ENCODE measurements at regions not wholly inside any gene's neighbourhood (a gene's known extent, or its start where the extent isn't known, plus 50 kb on each side); places are given as distances from the start of the nearest gene placed in this dataset.
A peak's percentile ranks its signal among the peaks of the same experiment; 100 is the strongest.

DNA sequence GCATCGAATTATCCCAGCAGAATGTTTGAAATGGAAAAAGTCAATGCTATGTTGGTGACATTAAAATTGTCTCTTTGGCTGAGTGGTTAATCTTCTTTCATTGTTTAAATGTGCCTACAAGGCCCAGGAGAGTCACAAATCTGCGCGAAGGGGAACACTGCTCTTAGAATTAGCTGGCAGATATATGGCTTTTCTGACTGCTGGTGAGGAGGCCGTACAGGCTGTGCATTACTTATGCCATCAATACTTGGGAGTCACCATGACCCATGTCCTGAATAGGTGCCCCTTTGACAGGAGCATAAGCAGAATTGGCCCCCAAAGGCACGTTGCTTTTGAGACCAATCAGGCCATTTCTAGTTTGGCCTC, 521.5 kb downstream of the FUT8 start:
- no peak for DNase-seq (ENCODE audit: low spot score)

GRCh38 chr14:65936342-65936975, 523.9 kb downstream of the FUT8 start:
- DNase-seq (ENCODE audit: low spot score) = no peak

DNA sequence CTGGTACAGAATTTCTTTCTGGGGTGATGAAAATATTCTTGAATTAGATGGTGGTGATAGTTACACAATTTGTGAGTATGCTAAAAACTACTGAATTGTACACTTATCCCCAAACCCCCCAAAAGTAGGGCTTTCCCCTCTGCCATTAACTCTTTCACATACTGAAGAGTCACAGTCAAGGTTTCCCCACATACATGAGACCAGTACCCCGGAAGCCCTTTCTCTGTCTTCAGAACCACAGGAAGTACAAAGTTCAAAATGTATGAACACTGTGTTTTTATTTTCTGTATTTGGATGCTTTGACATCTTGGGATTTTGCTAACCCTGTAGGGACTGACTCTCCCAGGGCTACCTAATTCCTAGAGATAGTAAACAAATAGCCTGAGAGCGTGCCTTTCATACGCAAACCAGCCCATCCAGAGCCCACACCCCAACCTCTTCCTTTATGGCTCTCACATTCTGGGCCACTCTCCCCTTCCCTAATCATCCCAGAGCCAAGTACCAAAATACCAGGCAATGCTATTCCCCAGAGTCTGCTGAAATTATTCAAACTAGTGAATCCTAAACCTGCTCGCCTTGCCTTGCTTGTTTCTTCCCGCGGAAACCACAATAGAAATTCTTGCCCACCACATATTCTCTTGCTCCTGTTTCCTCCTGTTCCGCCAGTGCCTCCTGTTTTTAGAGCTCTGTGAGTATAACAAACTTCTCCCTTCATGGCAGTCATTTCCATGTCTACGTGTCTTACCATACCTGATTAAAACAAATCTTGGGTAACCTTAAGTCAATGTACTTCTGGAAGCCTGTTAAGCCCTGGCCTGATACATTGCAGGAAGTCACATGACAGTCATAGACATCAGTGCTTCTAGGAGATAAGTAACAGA, 524.8 kb downstream of the FUT8 start:
- no peak for DNase-seq (ENCODE audit: low spot score)

GRCh38 chr14:65937960-65938316, 525.4 kb downstream of the FUT8 start:
- no peak for DNase-seq (ENCODE audit: low spot score)

- DNase-seq (ENCODE audit: low spot score) = no peak
These were observed 526.2 kb downstream of the FUT8 start for GRCh38 chr14:65938738-65939137.

GRCh38 chr14:65939184-65939583, 526.7 kb downstream of the FUT8 start:
- DNase-seq (ENCODE audit: low spot score) = no peak

DNA sequence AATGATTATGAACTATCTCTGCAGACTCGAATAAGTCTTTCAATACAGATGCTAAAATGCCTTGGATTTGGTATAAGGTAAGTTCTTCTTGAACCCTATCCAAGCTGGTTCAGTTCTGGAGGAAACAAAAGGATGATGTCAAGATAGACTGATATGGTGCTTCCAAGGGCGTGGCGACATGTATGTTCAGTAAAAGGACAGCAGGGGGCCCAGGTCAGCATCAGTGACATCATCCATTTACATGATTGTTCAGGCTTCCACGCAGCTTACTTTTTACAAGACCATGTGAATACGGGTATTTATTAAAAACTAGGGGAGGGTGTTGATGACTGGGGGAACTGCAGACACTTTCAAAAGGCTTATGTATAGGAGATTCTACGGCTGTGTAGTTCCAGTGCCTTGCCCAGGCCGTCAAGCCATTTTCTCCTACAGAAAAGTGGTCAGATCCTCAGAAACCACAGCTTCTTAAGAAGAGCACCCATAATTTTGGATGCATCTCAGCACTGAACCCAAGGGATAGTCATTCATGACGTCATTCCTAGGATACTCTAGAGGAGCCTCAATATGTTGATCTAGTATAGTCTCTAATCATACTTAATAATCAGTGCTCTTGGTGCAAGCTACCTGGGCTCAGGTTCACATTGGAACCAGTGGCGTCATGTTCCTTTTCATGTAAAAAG, 527.7 kb downstream of the FUT8 start:
- DNase-seq (ENCODE audit: low spot score) = no peak

DNA sequence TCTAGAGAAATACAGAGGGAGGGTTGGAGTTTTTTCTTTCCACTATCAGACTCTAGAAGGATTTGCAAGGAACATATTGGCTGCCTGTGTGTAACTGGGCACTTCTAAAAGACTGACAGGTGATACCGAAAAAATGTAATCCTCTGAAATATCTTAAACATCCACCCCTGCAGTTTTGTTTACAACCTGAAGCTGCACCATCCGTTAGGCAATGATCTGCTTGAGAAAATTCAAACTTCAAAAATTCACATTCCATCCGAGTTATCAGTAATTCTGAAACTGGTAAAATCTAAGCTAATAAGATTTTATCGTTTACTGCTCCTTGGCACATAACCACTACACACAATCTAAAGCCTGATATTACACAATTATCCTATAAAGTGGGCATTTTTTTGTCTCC, 528.6 kb downstream of the FUT8 start:
- DNase-seq (ENCODE audit: low spot score) = no peak

DNA sequence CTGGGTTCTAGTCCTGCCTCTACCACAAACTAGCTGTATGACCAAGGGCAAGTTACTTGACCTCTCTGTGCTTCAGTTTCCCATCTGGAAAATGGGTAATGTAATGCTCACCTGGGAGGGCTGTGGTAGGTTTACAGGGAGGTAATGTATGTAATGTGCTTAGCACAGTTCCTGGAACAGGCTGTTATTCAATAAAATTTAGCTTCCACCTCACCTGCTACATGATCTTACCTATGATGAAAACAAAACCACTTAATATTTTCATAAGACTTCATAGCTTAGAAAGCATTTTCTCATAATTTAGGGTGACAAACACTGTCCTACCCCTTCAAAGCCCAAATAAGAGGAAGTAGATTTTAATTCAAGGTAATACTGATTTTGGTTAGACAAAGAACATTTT, 530.6 kb downstream of the FUT8 start:
- no peak for DNase-seq (ENCODE audit: low spot score)

DNA sequence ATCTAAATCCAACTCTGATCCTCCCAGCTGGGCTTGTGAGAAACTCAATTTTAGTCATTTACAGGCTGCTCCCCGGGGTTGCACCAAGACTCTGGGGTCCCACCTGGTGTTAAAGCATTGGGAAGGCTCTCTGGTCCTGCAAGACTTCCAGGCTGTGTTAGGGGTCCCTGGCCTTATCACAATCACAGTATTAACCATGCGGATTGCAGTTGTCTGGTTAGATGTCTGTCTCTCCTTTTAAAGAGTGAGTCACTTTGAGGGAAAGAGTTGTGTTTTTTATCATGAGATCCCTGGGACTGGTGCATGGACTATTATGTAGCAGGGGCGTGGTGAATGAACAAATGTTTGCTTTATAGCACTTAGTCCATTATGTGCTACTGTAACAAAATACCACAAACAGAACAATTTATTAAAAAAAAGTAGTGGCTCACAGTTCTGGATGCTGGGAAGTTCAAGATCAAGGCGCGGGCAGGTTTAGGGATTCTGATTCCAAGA, 531.4 kb downstream of the FUT8 start:
- DNase-seq (ENCODE audit: low spot score) = no peak

DNA sequence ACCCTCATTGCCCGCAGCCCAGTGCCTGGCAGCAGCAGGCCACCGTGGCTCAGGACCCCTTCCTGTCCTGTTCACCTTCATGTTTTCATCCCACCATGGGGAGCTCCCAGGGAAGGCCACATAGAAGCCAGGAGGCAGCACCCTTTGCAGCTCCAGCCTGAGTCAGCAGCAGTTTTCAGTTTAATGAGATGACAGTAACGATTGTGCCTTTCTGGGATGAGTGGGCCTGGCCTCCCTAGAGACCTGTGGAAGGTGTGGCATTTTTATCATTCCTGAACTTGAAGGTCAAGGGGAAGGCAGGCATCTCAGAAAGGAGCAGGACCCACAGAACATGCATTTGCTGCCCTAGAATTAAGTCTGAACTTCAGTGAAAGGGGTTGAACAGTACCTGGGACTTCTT, 532.8 kb downstream of the FUT8 start:
- DNase-seq (ENCODE audit: low spot score) = no peak

- no peak for DNase-seq (ENCODE audit: low spot score)
These were observed 534.0 kb downstream of the FUT8 start for GRCh38 chr14:65946494-65946893.

- no peak for DNase-seq (ENCODE audit: low spot score)
These were observed 535.8 kb downstream of the FUT8 start for GRCh38 chr14:65948302-65948701.

- DNase-seq (ENCODE audit: low spot score) = no peak
These were observed 536.3 kb upstream of the CCDC196 start for GRCh38 chr14:65949711-65950516.

- DNase-seq (ENCODE audit: low spot score) = no peak
These were observed 531.2 kb upstream of the CCDC196 start for GRCh38 chr14:65954942-65955341.

DNA sequence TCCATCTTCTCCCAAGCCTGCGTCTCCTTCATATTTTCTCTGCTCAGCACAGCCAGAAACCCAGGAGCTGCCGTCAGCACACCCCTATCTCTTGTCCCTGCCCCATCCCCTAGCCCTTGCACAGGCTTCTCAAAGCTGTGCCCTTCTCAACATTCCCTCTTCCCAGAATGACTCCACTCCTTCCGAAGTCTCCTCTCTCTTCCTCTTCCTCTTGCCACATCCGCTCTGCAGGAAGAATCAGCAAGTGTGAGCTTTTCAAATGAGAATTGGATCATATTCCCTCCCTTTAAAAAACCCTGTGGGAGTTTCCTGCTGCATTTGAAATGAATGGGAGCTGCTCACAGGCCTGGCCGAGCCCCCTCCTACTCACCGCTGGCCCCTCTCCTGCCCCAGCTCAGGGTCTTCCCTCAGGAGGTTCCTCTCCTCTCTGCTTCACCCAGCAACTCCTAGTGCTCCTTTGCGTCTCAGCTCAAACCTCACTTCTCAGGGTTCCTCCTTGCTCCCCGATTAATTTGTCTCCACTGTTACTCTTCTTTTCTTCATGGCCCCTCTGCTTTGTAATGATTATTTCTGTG, 528.5 kb upstream of the CCDC196 start:
- no peak for DNase-seq (ENCODE audit: low spot score)

DNA sequence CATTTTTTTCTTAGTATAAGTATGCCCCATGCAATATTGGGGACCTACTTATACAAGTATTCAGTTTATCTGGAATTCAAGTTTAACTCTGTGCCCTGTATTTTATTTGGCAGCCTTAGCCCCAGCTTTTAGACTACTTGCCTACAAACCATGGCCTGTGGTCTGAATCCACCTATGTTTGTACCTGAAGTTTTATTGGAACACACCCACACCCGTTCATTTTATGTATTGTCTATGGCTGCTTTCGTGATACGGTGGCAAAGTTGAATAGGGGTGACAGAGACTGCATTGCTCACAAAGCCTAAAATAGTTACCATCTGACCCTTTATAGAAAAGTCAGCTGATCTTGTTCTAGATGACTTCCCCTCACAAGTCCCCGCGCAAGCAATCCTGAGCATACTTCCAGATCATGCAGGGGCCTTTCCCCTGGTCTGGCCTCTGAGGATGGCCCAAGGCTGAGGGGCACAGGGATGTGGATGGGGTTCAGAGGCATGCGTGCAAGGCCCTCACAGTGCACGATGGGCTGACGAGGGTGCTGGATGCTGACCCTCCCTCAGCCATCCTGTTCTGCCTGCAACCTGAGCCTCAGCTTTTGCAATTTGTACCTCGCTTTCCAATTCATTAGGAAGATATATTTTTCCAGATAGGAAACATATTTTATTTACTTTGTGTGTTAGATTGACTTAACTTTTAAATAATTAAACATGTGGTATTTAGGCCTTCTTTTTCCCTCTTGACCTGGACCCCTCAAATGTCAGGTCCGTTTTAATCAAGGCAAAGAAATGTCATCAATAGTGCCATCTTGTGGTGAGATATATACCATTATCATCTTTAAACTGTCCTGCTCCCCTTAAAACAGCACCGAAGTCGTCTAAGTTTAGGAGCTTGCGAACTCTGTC, 527.3 kb upstream of the CCDC196 start:
- peak; percentile 55 for DNase-seq (ENCODE audit: low spot score)

GRCh38 chr14:65959563-65960024, 526.6 kb upstream of the CCDC196 start:
- no peak for DNase-seq (ENCODE audit: low spot score)

- peak; percentile 58 for DNase-seq (ENCODE audit: low spot score)
These were observed 525.2 kb upstream of the CCDC196 start for GRCh38 chr14:65961004-65961403.

- DNase-seq (ENCODE audit: low spot score) = no peak
These were observed 523.2 kb upstream of the CCDC196 start for GRCh38 chr14:65962952-65963351.

- no peak for DNase-seq (ENCODE audit: low spot score)
These were observed 521.8 kb upstream of the CCDC196 start for GRCh38 chr14:65964366-65964765.
